ENCODE measurements at regions not wholly inside any gene's neighbourhood (a gene's known extent, or its start where the extent isn't known, plus 50 kb on each side); places are given as distances from the start of the nearest gene placed in this dataset.
"Not testable (repeated sequence)": the region's sequence is repeated elsewhere in the genome, so short reads cannot be mapped to it uniquely, and the experiment has no call there.

DNA sequence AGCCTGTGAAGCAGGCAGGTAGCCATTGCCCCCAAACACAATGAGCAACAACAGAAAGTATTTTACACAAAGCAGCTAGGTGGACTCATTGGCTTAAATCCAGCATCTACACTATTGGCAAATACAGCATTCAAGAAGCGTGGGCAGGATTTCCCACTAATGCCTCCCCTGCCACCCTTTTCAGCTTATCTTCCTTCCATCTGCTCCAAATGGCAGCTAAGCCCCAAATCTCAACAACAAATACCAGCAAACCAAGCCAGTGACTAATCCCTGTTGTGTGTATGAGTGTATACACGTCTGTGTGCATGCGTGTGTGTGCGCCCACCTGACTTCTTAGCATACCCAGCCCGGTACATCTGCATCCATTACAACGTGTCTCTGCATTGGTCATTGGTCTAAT, 151.2 kb upstream of the WWC1 start:
- CTCF ChIA-PET = no interaction called here
- POLR2A ChIA-PET = no interaction called here
- ATAC-seq = no peak
- Mint-ChIP-seq H3K4me3 (no peak overlapping the region), H3K27ac (no peak overlapping the region), H3K9me3 (ENCODE audit: insufficient read depth) (no peaks in the 10 kb centered on the region), H3K27me3 (ENCODE audit: low read depth) (no peaks in the 10 kb centered on the region), H3K36me3 (ENCODE audit: low read depth) (no peaks in the 10 kb centered on the region), H3K4me1 (ENCODE audit: low read depth) (no peaks in the 10 kb centered on the region)
- DNase-seq = no peak

DNA sequence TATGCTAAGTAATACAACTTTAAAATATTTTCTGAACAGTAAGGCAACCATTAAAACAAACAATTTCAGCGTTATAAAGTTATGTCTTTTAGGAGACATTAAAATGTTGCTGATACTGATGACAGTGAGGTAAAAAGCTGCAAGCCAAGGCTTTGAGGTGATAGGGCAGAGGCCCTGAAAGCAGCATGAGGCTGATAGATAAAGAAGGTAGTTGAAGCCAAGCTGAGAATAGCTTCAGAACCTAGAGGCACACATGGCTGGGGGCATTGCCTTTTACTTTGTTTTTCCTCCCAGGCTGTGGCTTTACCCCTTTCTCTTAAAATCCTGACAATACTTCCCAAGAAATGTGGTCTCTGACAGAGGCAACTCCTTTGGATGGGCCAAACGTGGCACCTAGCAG, 149.0 kb upstream of the WWC1 start:
- Mint-ChIP-seq H3K27me3 (ENCODE audit: low read depth) (no peaks in the 10 kb centered on the region), H3K27ac (no peak overlapping the region), H3K4me3 (no peak overlapping the region), H3K36me3 (ENCODE audit: low read depth) (no peaks in the 10 kb centered on the region), H3K4me1 (ENCODE audit: low read depth) (no peaks in the 10 kb centered on the region), H3K9me3 (ENCODE audit: insufficient read depth) (no peaks in the 10 kb centered on the region)
- CTCF ChIA-PET = no interaction called here
- DNase-seq (no peak), ATAC-seq (no peak)
- POLR2A ChIA-PET = no interaction called here

- DNase-seq; H3K27me3 Mint-ChIP-seq (ENCODE audit: low read depth); CTCF ChIA-PET; H3K27ac Mint-ChIP-seq; H3K4me3 Mint-ChIP-seq; H3K9me3 Mint-ChIP-seq (ENCODE audit: insufficient read depth); H3K4me1 Mint-ChIP-seq (ENCODE audit: low read depth); ATAC-seq; H3K36me3 Mint-ChIP-seq (ENCODE audit: low read depth); POLR2A ChIA-PET: not testable (repeated sequence)
These were observed 147.9 kb upstream of the WWC1 start for GRCh38 chr5:168143521-168143920.

DNA sequence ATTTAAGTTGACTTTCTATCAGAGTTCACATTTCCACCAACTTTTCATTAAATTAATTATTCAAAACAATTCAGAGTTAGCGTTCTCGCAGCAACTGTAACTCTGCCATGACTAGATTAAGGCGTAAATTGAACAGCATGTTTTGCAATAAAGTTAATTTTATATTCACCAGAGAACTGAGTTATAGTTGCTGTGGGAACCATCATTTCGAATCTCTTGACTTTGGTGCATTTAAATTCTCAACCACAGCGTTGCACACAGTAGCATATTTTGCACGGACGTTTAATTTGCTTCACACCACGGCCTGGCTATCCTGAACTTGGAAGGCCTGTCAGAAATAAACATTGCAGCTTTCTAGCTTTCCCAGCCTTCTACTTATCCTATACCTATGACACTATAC, 144.3 kb upstream of the WWC1 start:
- H3K4me1 Mint-ChIP-seq (ENCODE audit: low read depth) = no peaks in the 10 kb centered on the region
- DNase-seq (no peak), ATAC-seq (no peak)
- H3K36me3 Mint-ChIP-seq (ENCODE audit: low read depth) = no peaks in the 10 kb centered on the region
- H3K4me3 Mint-ChIP-seq = no peak overlapping the region
- no peak overlapping the region for H3K27ac Mint-ChIP-seq
- ChIA-PET CTCF (interaction anchor here (0.9 kb wide), 1 partner anchor 33 kb away, joined by 3 read pairs; no protein-coding TSS in a partner anchor), POLR2A (no interaction called here)
- H3K9me3 Mint-ChIP-seq (ENCODE audit: insufficient read depth) = no peaks in the 10 kb centered on the region
- no peaks in the 10 kb centered on the region for H3K27me3 Mint-ChIP-seq (ENCODE audit: low read depth)

GRCh38 chr5:168147568-168148360, 143.7 kb upstream of the WWC1 start:
- ChIA-PET CTCF (interaction anchor here (0.9 kb wide), 1 partner anchor 34 kb away, joined by 3 read pairs; no protein-coding TSS in a partner anchor), POLR2A (no interaction called here)
- H3K27ac Mint-ChIP-seq = no peak overlapping the region
- DNase-seq (no peak), ATAC-seq (no peak)
- H3K27me3 Mint-ChIP-seq (ENCODE audit: low read depth) = no peaks in the 10 kb centered on the region
- H3K4me3 Mint-ChIP-seq = no peak overlapping the region
- H3K9me3 Mint-ChIP-seq (ENCODE audit: insufficient read depth) = no peaks in the 10 kb centered on the region
- H3K4me1 Mint-ChIP-seq (ENCODE audit: low read depth) = no peaks in the 10 kb centered on the region
- no peaks in the 10 kb centered on the region for H3K36me3 Mint-ChIP-seq (ENCODE audit: low read depth)

- ChIA-PET CTCF (no interaction called here), POLR2A (no interaction called here)
- Mint-ChIP-seq H3K27ac (no peak overlapping the region), H3K27me3 (ENCODE audit: low read depth) (no peaks in the 10 kb centered on the region), H3K9me3 (ENCODE audit: insufficient read depth) (no peaks in the 10 kb centered on the region), H3K4me3 (no peak overlapping the region), H3K36me3 (ENCODE audit: low read depth) (no peaks in the 10 kb centered on the region), H3K4me1 (ENCODE audit: low read depth) (no peaks in the 10 kb centered on the region)
- no peak for DNase-seq
- ATAC-seq = no peak
These were observed 140.4 kb upstream of the WWC1 start for GRCh38 chr5:168151041-168151440.

- Mint-ChIP-seq H3K36me3 (ENCODE audit: low read depth) (no peaks in the 10 kb centered on the region), H3K9me3 (ENCODE audit: insufficient read depth) (no peaks in the 10 kb centered on the region), H3K27me3 (ENCODE audit: low read depth) (no peaks in the 10 kb centered on the region), H3K4me1 (ENCODE audit: low read depth) (no peaks in the 10 kb centered on the region), H3K27ac (no peak overlapping the region), H3K4me3 (no peak overlapping the region)
- ChIA-PET POLR2A (no interaction called here), CTCF (no interaction called here)
- DNase-seq = no peak
- no peak for ATAC-seq
These were observed 138.8 kb upstream of the WWC1 start for GRCh38 chr5:168152660-168153059.

- Mint-ChIP-seq H3K9me3 (ENCODE audit: insufficient read depth) (no peaks in the 10 kb centered on the region), H3K36me3 (ENCODE audit: low read depth) (no peaks in the 10 kb centered on the region), H3K4me3 (no peak overlapping the region), H3K4me1 (ENCODE audit: low read depth) (no peaks in the 10 kb centered on the region), H3K27me3 (ENCODE audit: low read depth) (no peaks in the 10 kb centered on the region), H3K27ac (no peak overlapping the region)
- DNase-seq = no peak
- CTCF ChIA-PET = no interaction called here
- POLR2A ChIA-PET = no interaction called here
- ATAC-seq = no peak
These were observed 138.1 kb upstream of the WWC1 start for GRCh38 chr5:168153263-168153875.

- Mint-ChIP-seq H3K4me3 (no peak overlapping the region), H3K4me1 (ENCODE audit: low read depth) (no peaks in the 10 kb centered on the region), H3K9me3 (ENCODE audit: insufficient read depth) (no peaks in the 10 kb centered on the region), H3K36me3 (ENCODE audit: low read depth) (no peaks in the 10 kb centered on the region), H3K27me3 (ENCODE audit: low read depth) (no peaks in the 10 kb centered on the region), H3K27ac (no peak overlapping the region)
- ChIA-PET POLR2A (no interaction called here), CTCF (no interaction called here)
- ATAC-seq (no peak), DNase-seq (no peak)
These were observed 137.6 kb upstream of the WWC1 start for GRCh38 chr5:168153876-168154270.

DNA sequence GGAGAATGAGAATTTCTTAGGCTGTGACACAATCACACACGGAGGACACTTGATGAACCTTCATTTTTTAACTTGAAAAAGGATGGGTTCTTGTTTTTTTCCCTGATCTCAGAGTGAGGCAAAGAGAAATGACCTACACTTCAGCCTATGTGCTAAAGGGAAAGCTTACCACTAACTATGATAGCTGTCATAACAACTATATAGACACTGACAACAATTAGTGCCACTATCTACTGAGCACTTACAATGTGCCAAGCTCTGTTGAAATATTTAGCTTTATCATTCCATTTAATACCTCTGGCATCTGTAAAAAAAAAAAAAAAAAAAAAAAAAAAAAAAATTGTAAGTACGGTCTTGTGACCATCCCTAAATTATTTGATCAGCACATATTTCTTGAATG, 135.9 kb upstream of the WWC1 start:
- ATAC-seq = no peak
- no peak overlapping the region for H3K4me3 Mint-ChIP-seq
- CTCF ChIA-PET = no interaction called here

DNA sequence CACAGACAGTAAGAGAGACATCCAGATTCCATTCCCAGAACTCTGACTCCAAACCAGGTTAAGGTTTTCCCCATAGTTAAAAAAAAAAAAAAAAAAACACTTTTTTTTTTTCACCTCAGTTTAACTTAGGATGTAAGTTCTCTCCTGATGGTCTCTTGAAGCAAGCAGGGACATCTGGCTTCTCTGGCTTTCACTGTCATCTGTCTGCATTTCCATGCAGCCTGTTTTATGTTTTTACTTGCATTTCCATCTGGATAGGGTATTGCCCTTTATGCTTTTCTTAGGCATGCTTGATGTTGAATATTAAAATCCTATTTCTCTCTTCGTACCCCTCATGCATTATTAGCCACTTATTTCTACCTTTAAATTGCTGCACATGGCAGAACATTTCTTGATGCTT, 135.3 kb upstream of the WWC1 start:
- ATAC-seq (no peak), DNase-seq (no peak)
- POLR2A ChIA-PET = no interaction called here
- no peaks in the 10 kb centered on the region for H3K9me3 Mint-ChIP-seq (ENCODE audit: insufficient read depth)
- no peak overlapping the region for H3K4me3 Mint-ChIP-seq
- H3K36me3 Mint-ChIP-seq (ENCODE audit: low read depth) = no peaks in the 10 kb centered on the region
- H3K4me1 Mint-ChIP-seq (ENCODE audit: low read depth) = no peaks in the 10 kb centered on the region
- CTCF ChIA-PET = no interaction called here
- no peak overlapping the region for H3K27ac Mint-ChIP-seq
- no peaks in the 10 kb centered on the region for H3K27me3 Mint-ChIP-seq (ENCODE audit: low read depth)

More for the DNA sequence above, 135.9 kb upstream of the WWC1 start:
- no peak for DNase-seq
- POLR2A ChIA-PET = no interaction called here
- Mint-ChIP-seq H3K27ac (no peak overlapping the region), H3K4me1 (ENCODE audit: low read depth) (no peaks in the 10 kb centered on the region), H3K27me3 (ENCODE audit: low read depth) (no peaks in the 10 kb centered on the region), H3K36me3 (ENCODE audit: low read depth) (no peaks in the 10 kb centered on the region), H3K9me3 (ENCODE audit: insufficient read depth) (no peaks in the 10 kb centered on the region)

DNA sequence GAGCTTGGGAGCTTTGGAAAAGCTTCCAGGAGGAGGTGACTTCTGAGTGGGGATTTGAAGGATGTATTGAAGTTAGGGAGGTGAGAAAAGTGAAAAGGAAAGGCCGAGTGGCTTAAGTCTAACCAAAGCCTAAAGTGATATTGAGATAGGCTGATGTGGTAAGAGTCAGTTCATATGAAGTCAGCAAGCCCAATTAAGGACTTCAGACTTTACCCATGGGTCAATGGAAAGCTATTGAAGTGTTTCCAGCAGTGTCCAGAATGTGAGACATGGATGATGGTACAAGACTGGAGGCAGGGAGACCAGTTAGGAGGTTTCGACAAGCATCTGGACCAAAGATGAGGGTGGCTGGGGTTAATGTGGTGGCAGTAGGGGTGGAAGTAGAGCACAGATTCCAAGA, 134.3 kb upstream of the WWC1 start:
- CTCF ChIA-PET = no interaction called here
- Mint-ChIP-seq H3K36me3 (ENCODE audit: low read depth) (no peaks in the 10 kb centered on the region), H3K4me3 (no peak overlapping the region), H3K9me3 (ENCODE audit: insufficient read depth) (no peaks in the 10 kb centered on the region), H3K4me1 (ENCODE audit: low read depth) (no peaks in the 10 kb centered on the region), H3K27ac (no peak overlapping the region), H3K27me3 (ENCODE audit: low read depth) (no peaks in the 10 kb centered on the region)
- ATAC-seq (no peak), DNase-seq (no peak)
- POLR2A ChIA-PET = no interaction called here

DNA sequence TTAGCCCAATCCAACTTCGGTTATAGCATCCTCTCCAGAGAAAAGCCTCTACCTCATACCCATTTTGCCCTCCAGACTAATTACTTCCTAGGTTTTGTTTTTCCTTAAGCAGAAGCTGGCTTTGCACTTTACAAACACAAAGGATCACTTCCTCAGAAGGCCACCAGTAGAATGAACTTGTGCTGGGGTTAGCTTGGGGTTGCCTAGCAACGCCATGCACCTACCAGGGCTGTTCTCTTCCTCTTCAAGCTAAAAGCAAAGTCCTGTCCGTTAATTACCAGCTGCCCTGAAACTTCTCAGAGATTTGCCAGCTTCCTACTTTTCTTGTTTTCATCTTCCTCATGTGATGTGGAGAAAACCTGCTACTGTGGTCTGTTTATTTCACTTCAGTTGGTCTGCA, 132.0 kb upstream of the WWC1 start:
- Mint-ChIP-seq H3K4me1 (ENCODE audit: low read depth) (no peaks in the 10 kb centered on the region), H3K27me3 (ENCODE audit: low read depth) (no peaks in the 10 kb centered on the region), H3K9me3 (ENCODE audit: insufficient read depth) (no peaks in the 10 kb centered on the region), H3K36me3 (ENCODE audit: low read depth) (no peaks in the 10 kb centered on the region), H3K4me3 (no peak overlapping the region), H3K27ac (no peak overlapping the region)
- ChIA-PET CTCF (no interaction called here), POLR2A (no interaction called here)
- DNase-seq (no peak), ATAC-seq (no peak)

Data from activated CD8-positive, alpha-beta T cell treated with anti-CD3 and anti-CD28 coated beads, Interleukin-2, amount 10 ng/mL, durations not matched to agents 7 days and 5 days (primary cell).